Stimulated activated CD8-positive, alpha-beta memory T cell treated with anti-CD3 and anti-CD28 coated beads, Interleukin-7, amount 100 ng/mL, for 4 hours (primary cell): ENCODE measurements at regions not wholly inside any gene's neighbourhood (a gene's known extent, or its start where the extent isn't known, plus 50 kb on each side); places are given as distances from the start of the nearest gene placed in this dataset.
"Not testable (repeated sequence)": the region's sequence is repeated elsewhere in the genome, so short reads cannot be mapped to it uniquely, and the experiment has no call there.

Experiments
- DNase-seq, 2 donors: peaks; one replicate each; pipeline ENCODE4 v3.0.0-alpha.2; 2020; ENCODE audit warnings: low read depth in 2 of 2

GRCh38 chr1:29805122-29805895 is 569.0 kb downstream of the PTPRU start:
- no peak for DNase-seq

GRCh38 chr1:29804181-29804899 is 568.0 kb downstream of the PTPRU start:
- no peak for DNase-seq

DNA sequence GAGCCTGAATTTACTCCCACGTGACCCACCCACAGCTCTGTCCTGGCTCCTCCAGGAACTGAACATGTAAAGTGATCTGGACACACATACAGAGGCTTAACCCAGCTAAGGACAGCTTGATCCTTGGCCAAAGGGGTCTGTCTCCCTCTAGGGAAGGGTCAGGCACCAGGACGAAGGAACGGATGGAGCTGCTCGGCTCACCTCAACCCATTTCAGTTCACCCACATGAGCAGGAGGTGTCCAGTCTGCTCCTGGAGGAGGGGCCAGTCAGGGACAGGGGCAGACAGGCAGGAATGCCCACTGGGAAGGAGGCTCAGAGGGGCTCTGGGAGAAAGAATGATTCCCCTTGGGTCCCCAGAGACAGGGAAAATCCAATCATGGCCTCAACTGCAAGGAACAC is 567.2 kb downstream of the PTPRU start:
- DNase-seq = no peak

DNA sequence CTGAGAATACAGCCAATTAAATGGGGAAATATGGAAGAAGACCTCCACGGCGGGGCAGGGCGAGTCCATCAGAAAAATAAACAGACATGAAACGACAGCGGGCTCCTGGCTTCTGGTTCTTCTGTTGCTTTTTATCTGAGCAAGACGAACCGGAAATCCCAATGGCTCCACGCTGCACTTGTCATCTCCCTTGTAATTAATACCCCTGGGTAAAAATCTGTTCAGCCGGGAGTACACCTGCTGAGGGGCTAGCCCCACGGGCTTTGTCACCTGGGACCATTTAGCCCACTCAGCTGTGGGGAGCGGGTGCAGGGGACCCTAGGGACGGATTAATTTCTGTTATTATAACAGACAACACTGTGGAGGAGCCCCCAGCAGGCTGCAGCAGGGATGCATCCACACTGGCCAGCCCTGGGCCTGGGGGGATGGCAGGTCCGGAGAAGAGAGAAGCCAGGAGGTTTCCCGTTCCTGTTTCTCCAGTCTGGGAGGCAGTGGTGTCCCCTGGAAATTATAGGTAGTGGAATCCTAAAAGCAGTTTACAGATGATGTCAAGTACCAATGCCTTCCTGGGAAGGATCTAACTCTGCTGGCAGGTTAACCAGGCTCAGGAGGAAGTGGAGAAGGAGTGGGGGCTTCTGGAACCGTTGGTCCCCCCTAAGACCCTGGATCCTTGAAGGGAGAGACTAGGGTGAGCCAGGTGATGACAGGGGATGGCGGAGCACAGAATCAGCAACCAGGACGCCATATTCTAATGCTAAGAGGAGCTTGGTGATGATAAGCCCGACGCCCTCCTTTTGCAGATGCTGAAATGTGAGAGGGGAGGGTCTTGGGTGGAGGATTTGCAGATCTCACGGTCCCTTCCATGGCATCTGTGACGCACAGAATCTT is 566.1 kb downstream of the PTPRU start:
- no peak for DNase-seq

- no peak for DNase-seq
Observed at GRCh38 chr1:29801561-29801973, 565.2 kb downstream of the PTPRU start.

DNA sequence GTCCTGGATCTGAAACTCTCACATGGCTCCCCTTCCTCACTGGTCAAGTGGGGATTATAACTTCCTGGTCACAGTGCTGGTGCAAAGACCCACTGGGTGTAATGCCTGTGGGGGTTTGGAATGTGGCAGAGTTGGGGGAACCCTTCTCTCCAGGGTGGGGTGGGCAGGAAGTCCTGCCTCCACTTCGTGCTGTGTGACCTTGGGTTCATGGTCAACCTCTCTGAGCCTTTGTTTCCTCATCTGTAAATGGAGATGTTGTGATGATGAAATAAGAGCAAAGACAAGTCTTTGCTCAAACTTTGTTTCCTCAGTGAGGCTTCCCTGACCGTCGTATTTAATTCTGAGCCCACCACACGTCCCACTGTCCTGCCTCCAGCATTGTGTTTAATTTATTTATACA is 564.7 kb downstream of the PTPRU start:
- DNase-seq = no peak

DNA sequence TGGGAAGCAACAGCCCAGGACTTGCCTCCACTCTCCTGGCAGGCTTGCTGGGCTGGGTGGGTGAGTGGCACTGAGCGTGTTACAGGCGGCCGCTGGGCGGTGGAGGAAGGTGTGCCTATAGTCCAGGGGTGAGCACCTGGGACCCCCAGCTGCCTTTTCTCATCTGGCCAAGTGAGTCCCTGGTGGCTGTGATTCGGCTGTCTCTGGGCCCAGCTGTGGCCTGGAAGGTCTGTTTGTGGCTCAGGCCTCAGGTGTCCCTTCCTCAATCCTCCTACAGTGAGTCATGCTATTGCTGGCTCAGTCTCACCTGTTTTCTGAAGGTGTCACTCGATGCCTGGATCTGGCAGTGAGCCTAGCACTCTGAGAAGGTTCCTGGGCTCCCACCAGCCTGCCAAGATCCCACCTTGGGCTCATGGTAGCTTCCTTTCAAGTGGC is 564.2 kb downstream of the PTPRU start:
- no peak for DNase-seq

- no peak for DNase-seq
Observed at GRCh38 chr1:29800120-29800519, 563.8 kb downstream of the PTPRU start.

DNA sequence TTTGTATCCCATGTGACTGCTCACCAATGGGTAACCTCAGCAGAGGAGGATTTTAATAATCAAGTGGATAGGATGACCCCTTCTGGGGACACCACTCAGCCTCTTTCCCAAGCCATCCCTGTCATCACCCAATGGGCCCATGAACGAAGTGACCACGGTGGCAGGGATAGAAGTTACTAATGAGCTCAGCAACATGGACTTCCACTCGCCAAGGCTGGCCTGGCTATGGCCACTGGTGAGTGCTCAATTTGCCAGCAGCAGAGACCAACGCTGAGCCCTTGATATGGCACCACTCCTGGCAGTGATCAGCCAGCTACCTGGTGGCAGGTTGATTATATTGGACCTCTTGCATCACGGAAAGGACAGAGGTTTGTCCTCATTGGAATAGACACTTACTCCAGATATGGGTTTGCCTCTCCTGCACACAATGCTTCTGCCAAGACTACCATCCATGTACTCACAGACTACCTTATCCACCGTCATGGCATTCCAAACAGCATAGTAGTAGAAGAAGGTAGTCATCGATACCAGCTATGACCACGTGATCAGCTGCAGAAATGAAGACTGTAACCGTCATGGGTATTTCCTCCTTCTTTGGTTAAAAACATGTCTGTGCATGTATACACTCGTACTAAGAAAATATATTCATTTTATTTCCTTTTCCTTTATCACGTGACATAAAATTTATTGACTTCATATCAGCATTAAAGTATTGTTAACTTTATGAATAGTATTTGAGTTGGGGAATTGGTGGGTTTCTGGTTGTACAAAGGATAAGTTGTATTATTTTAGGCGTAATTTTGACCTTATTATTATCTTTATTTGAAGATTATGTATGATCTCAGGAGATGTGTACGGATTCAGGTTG is 562.6 kb downstream of the PTPRU start:
- DNase-seq = no peak

- not testable (repeated sequence) for DNase-seq
Observed at GRCh38 chr1:29797125-29797524, 560.8 kb downstream of the PTPRU start.

GRCh38 chr1:29795965-29796364 is 559.6 kb downstream of the PTPRU start:
- DNase-seq = not testable (repeated sequence)

GRCh38 chr1:29793653-29794348 is 557.5 kb downstream of the PTPRU start:
- DNase-seq = no peak

DNA sequence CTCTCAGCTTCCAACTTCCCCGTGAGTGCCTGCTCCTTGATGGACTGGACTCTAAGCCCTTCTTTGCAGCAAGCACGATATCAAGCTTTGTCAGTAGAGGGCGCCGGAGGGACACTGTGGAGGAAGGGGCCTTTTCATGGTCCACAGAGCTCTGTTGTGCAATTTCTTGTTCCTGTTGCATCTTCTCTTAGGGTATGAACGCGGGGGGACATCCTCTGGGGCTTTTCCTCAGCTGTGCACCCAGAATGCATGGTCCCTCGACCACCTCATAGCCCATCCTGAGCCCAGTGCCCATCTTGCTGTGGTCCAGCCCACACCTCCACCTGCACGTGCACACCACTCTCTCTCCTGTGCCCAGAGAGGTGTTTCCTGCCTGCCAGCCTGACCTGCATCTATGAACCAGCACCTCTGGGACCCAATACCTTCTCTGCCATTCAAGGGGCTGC is 556.8 kb downstream of the PTPRU start:
- no peak for DNase-seq

DNA sequence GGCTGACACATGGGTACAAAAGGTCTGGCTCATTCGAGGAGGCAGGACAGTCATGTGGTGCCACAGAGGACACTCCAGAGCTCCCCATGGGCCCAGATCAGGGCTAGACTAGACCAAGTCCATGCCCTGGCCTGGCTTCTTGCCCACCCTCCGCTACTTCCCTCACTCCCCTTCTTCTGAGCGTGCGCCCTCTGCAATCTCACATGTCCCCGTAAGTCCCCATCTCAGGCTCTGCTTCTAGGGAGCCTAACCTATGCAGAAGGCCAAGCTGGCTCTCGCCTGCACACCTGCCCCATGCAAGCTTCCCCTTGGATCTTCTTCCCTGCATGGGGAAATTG is 553.6 kb downstream of the PTPRU start:
- no peak for DNase-seq

DNA sequence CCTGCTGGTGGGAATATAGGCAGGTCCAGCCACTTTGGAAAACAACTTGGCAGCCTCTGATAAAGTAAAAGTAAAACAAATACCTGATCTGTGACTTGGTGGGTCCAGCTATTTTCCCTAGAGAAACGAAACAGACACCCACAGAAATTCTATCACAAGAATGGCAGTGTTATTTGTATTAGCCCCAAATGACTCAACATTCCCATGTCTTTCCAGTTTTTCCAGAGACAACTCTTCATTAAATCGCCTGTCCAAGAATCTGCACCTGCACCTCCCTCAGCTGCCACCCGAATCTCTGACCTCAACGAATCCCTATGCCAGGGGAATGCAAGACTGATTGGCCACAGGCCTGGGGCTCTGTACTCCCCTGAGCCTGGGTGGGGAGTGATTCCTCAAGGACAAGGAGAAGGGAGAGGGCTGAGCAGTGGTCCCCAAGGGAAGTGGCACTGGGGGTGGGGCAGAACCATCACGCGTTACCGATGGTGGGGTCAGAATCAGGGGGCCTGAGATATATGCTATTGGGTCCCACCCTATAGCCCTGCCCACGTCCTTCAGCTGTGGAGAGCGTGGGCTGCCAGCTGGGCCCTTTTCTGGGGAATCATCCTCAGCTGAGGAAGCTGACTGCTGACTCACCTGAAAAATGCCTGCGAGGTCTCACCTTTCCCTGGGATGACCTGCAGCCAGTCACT is 553.0 kb downstream of the PTPRU start:
- DNase-seq = no peak

DNA sequence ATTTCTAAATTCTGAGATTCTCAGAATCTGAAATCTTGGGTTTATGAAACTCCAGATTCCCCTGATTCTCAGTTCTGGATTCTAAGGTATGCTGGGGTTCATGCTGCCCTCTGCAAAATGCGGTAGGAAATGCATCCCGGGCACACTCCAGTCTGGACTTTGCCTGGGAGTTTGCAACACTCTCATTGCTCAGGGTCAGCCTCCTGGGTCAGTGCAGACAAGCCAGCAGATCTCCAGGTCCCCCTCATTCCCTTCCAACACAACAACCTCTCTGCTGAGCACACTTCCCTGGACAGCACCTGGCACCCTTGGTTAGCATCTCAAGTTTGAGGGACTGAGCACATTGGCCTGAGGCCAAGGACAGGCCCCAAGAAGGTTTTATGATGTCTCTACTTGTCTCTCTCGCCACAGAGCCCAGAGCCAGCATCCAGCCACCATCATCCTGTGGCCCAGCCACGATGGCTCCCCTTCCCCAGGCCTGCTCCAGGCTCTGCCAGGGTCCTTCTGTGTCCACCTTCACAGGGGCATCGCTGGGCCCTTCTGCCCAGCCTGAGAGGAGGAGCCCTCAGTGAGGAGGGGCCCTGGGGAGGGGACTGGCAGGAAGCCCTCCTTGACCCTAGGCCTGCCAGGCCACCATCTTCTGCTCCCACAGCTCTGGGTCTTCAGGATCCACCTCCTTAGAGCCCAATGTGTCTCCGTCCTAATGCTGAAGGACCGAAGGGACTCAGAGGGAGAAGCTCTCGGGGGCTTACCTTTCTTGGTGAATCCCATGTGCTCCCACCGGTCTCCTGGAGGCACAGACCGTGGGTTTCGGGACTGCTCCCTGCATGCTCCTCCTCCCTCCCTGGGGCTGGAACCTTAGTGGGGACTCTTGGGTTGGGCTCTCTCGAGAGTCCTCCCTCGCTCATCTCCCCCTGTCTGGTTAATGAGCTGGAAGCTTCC is 550.7 kb downstream of the PTPRU start:
- no peak for DNase-seq

DNA sequence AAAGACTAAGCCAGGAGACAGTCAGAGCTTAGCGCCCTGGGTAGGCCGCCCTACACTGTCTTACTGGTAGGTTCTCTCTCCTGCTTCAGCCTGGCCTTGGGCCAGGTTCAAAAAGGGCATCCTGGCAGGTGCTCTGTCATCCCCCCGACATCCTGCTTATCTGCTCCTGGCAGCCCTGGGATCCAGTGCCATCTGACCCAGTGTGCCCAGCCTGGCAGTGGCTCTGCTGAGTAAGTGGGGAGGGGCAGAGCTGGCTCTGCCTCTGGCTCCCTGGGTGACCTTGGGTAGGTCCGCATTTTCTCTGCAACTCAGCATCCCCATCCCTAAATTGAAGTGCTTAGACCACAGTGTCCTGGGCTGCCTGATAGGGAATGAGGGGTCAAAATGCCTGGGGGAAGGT is 549.9 kb downstream of the PTPRU start:
- DNase-seq = no peak

DNA sequence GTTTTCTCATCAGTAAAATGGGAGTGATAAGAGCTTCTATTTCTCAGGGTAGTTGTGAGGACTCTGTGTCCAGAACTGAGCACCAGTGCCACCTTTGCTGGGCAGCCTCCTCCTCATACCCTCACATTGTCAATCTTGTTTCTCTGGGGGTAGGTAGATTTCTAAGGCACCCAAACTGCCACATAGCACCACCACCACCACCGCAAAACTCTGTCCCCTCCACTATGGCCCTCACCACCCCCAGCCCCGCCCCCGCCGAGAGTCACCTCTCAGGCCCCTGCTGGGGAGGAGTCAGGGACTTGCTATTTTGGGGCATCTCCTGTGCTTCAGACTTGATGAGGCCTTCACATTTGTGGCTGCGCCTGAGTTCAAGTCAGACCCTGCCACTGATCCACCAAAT is 549.2 kb downstream of the PTPRU start:
- no peak for DNase-seq

GRCh38 chr1:29785137-29785527 is 548.8 kb downstream of the PTPRU start:
- DNase-seq = no peak
